GM13977 (cell line): ENCODE measurements at regions not wholly inside any gene's neighbourhood (a gene's known extent, or its start where the extent isn't known, plus 50 kb on each side); places are given as distances from the start of the nearest gene placed in this dataset.

Experiments
- DNase-seq: peaks from one replicate; pipeline ENCODE4 v3.0.0; 2012; ENCODE audit warnings: low spot score
- in situ Hi-C: fragments of 300-500 bp; cut with MboI; formaldehyde crosslinking; loops from one replicate; pipeline ENCODE4 v1.12.0; 2022; ENCODE audit warnings: low sequenced_read_pairs, low pct_unique_long_range_greater_than_20kb, mixed read lengths, inconsistent platforms; ENCODE audit not compliant: unreplicated experiment
- TF ChIP-seq, protein P1 (sequence below): IDR thresholded peaks from 2 replicates; pipeline ENCODE4 v1.5.1; 2012; ENCODE audit warnings: mild to moderate bottlenecking, control low read depth; ENCODE audit not compliant: insufficient read depth; ENCODE audit errors: extremely low read depth, missing control alignments

GRCh38 chr3:144273601-144274000 lies 302.0 kb downstream of the DIPK2A start:
- DNase-seq, result no peak
- TF ChIP-seq, protein P1, sequence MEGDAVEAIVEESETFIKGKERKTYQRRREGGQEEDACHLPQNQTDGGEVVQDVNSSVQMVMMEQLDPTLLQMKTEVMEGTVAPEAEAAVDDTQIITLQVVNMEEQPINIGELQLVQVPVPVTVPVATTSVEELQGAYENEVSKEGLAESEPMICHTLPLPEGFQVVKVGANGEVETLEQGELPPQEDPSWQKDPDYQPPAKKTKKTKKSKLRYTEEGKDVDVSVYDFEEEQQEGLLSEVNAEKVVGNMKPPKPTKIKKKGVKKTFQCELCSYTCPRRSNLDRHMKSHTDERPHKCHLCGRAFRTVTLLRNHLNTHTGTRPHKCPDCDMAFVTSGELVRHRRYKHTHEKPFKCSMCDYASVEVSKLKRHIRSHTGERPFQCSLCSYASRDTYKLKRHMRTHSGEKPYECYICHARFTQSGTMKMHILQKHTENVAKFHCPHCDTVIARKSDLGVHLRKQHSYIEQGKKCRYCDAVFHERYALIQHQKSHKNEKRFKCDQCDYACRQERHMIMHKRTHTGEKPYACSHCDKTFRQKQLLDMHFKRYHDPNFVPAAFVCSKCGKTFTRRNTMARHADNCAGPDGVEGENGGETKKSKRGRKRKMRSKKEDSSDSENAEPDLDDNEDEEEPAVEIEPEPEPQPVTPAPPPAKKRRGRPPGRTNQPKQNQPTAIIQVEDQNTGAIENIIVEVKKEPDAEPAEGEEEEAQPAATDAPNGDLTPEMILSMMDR, result no peak
- in situ Hi-C loops, result no loop called here

DNA sequence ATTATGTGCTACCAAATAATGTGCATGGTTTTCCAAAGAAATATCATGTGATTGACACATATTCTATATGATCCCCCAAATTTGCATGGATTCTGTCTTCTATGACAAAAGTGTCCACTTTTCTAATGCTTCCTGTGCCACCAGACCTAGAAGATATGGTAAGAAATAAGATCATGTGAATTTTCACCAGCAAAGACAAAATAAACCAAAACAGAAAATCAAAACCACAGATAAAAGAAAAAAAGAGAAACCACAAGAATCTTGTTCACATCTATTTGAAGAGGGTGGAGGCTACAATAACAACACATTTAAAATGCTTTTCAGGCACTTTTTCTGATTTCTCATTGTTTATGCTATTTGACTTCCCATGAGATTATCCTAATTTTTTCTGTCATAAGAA lies 303.4 kb downstream of the DIPK2A start:
- TF ChIP-seq, protein P1, result no peak
- in situ Hi-C loops, result no loop called here
- DNase-seq, result no peak

DNA sequence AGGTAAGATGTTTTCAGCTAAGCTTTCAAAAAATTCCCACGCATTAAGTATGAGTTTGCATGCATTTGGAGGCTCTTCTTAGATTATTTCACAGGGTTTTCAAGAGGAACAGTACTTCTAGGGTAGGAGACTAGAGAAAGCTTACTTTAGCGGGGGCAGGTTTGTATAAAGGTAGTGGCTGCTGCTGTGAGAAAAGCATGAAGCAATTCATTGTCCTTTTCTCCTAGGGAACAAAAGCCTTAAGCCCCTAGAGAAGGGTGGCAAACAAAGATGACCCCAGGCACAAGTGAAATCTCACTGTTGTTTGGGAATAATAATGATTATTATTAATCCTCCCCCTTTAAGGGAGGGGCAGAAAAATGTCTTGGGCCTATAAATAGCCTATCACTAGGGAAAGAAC lies 310.7 kb downstream of the DIPK2A start:
- TF ChIP-seq, protein P1, result no peak
- DNase-seq, result no peak
- in situ Hi-C loops, result no loop called here

GRCh38 chr3:144286235-144286910 lies 314.8 kb downstream of the DIPK2A start:
- DNase-seq, result no peak
- in situ Hi-C loops, result no loop called here
- TF ChIP-seq, protein P1, result no peak

DNA sequence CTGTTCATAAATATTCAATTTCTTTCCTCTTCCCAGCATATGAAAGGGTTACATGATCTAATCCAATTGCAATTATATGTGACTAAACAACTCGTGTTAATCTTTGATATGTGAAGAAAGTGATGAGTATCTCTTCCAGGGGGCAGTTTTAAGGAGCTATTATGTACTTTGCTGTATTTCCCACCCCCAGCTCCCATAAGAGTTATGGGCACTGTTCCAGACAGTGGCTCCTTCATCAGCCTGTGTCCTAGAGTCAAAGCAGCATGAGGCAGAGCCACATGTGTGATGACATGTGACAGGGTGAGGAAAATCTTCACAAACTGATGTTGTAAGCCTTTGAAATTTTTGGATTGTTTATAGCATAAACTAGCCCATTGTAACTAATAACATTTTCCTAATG lies 315.4 kb downstream of the DIPK2A start:
- no peak for DNase-seq
- TF ChIP-seq, protein P1, result no peak
- in situ Hi-C loops, result no loop called here

GRCh38 chr3:144289057-144289456 lies 317.4 kb downstream of the DIPK2A start:
- in situ Hi-C loops, result no loop called here
- no peak for DNase-seq
- TF ChIP-seq, protein P1, result no peak
